HepG2 (cell line): ENCODE measurements at regions not wholly inside any gene's neighbourhood (a gene's known extent, or its start where the extent isn't known, plus 50 kb on each side); places are given as distances from the start of the nearest gene placed in this dataset.

Experiments used
- ATAC-seq: fragments of 200-7000 bp; cut with Tn5 transposase; 3 replicates; pipeline ENCODE4 v1.9.1; 2020; ENCODE audit warnings: mild to moderate bottlenecking, moderate library complexity
- BruUV-seq: library from RNA; stranded (reverse); fragments of 400-500 nt; replicated peaks from 2 replicates; lab custom pipeline; 2021; lab: Mats Ljungman, UMichigan
- CTCF ChIA-PET: fragments of 300-600 bp; formaldehyde crosslinking; extraction: SDS; loops from one replicate; lab custom pipeline; 2021; ENCODE audit warnings: low total read pairs, inconsistent platforms, low intra/inter-chr PET ratio; lab: Yijun Ruan, JAX
- POLR2A ChIA-PET: fragments of 350-600 bp; sonication (Branson Sonifier 250); formaldehyde crosslinking; loops from one replicate; lab custom pipeline; 2020; ENCODE audit warnings: antibody characterized with exemption, inconsistent platforms; lab: Yijun Ruan, JAX
- DNase-seq: peaks from one replicate; pipeline ENCODE4 v3.0.0-alpha.2; 2015; ENCODE audit warnings: low spot score
- FAIRE-seq: peaks from 3 replicates; lab custom pipeline; 2011; peaks lifted over from hg19 to GRCh38; lab: Jason Lieb, UNC
- H2AFZ ChIP-seq: one replicate; pipeline ENCODE4 v1.6.1; 2011; ENCODE audit warnings: low read length, inconsistent platforms
- H3K27ac ChIP-seq: fragments of 300-600 bp; 3 replicates; pipeline ENCODE4 v1.8.0; 2011; ENCODE audit warnings: mixed run types, mild to moderate bottlenecking, mixed read lengths, low read length, inconsistent platforms; ENCODE audit not compliant: insufficient read depth; ENCODE audit errors: extremely low read length
- H3K27me3 ChIP-seq, 2 experiments: fragments of 200-600 bp in 1 of 2; 2 replicates in 1 of 2; 3 replicates in 1 of 2; pipeline versions ENCODE4 v1.6.0 to v1.8.0; 2011; ENCODE audit warnings: low read length in 2 of 2, mild to moderate bottlenecking in 2 of 2, moderate library complexity in 2 of 2, inconsistent platforms in 1 of 2; ENCODE audit not compliant: insufficient read depth in 2 of 2, control insufficient read depth in 1 of 2
- H3K36me3 ChIP-seq, 2 experiments: fragments of 200-600 bp in 1 of 2; replicated peaks in 1 of 2; 2 replicates in 1 of 2; 3 replicates in 1 of 2; pipeline versions ENCODE4 v1.5.1 to v1.8.0; 2011; ENCODE audit warnings: low read length in 2 of 2, inconsistent platforms in 1 of 2; ENCODE audit not compliant: insufficient read depth in 2 of 2, control insufficient read depth in 1 of 2
- H3K4me1 ChIP-seq: 2 replicates; pipeline ENCODE4 v1.5.1; 2012; ENCODE audit warnings: low read length, inconsistent platforms; ENCODE audit not compliant: insufficient read depth
- H3K4me2 ChIP-seq: 2 replicates; pipeline ENCODE4 v1.6.0; 2011; ENCODE audit warnings: low read depth, low read length, inconsistent platforms
- H3K4me3 ChIP-seq, 3 experiments: fragments of 200-600 bp in 1 of 3; sonication (generic), shearing (Covaris generic) in 1 of 3; replicated peaks in 1 of 3; 2 replicates each; pipeline ENCODE4 v1.5.1; 2011 to 2016; ENCODE audit warnings: low read length in 3 of 3, inconsistent platforms in 2 of 3, low read depth in 2 of 3, mild to moderate bottlenecking in 2 of 3, control low read depth in 1 of 3, mixed read lengths in 1 of 3; ENCODE audit not compliant: insufficient read depth in 1 of 3
- H3K79me2 ChIP-seq: one replicate; pipeline ENCODE4 v1.6.1; 2011; ENCODE audit warnings: low read length, inconsistent platforms; ENCODE audit not compliant: insufficient read depth
- H3K9ac ChIP-seq: 2 replicates; pipeline ENCODE4 v1.6.0; 2011; ENCODE audit warnings: mild to moderate bottlenecking, low read depth, low read length, inconsistent platforms; ENCODE audit not compliant: insufficient read depth
- H3K9me3 ChIP-seq: 2 replicates; pipeline ENCODE4 v1.5.1; 2012; ENCODE audit warnings: mild to moderate bottlenecking, low read length
- H4K20me1 ChIP-seq: 2 replicates; pipeline ENCODE4 v1.6.0; 2011; ENCODE audit warnings: inconsistent platforms, mild to moderate bottlenecking, low read length, moderate library complexity; ENCODE audit not compliant: insufficient read depth
- ARID5B ChIP-seq: IDR thresholded peaks from 2 replicates; pipeline ENCODE4 v1.4.0; 2020; ENCODE audit warnings: mild to moderate bottlenecking, missing genetic modification reagents
- CBX5 ChIP-seq: sonication (generic); formaldehyde crosslinking; IDR thresholded peaks from 2 replicates; pipeline ENCODE4 v1.4.0; 2020; ENCODE audit warnings: missing genetic modification reagents, borderline replicate concordance
- IKZF1 ChIP-seq: fragments of 450-650 bp; IDR thresholded peaks from 2 replicates; pipeline ENCODE4 v1.7.1; 2016
- NCOA5 ChIP-seq: sonication (generic); formaldehyde crosslinking; IDR thresholded peaks from 2 replicates; pipeline ENCODE4 v1.4.0; 2020; ENCODE audit warnings: missing genetic modification reagents
- RXRA ChIP-seq: sonication (generic); formaldehyde crosslinking; IDR thresholded peaks from 2 replicates; pipeline ENCODE4 v1.5.1; 2020; ENCODE audit warnings: missing genetic modification reagents
- ZMYM3 ChIP-seq: sonication (generic); formaldehyde crosslinking; IDR thresholded peaks from 2 replicates; pipeline ENCODE4 v1.5.1; 2020; ENCODE audit warnings: mild to moderate bottlenecking, missing genetic modification reagents
- ZNF331 ChIP-seq: sonication (generic); formaldehyde crosslinking; IDR thresholded peaks from 2 replicates; pipeline ENCODE4 v1.4.0; 2020; ENCODE audit warnings: missing genetic modification reagents
- ZSCAN30 ChIP-seq: sonication (generic); formaldehyde crosslinking; IDR thresholded peaks from 2 replicates; pipeline ENCODE4 v1.5.0; 2020; ENCODE audit warnings: mild to moderate bottlenecking, missing genetic modification reagents
- WGBS: methylation state at CpG from one replicate; pipeline ENCODE4 v1.1.6; 2017; ENCODE audit warnings: low lambda C conversion rate; 5-methylcytosine and 5-hydroxymethylcytosine counted together
- in situ Hi-C: cut with HindIII; loops from 2 replicates; pipeline ENCODE4 v1.10.0; 2017; ENCODE audit warnings: low pct_unique_long_range_greater_than_20kb; ENCODE audit not compliant: extremely low pct_ligation_motif_present
- intact Hi-C: fragments of 100-400 bp; cut with micrococcal nuclease; formaldehyde crosslinking; loops from one replicate; pipeline ENCODE4 v1.10.0; 2022; ENCODE audit not compliant: unreplicated experiment

GRCh38 chr13:109874484-109875454 lies 88.4 kb upstream of the IRS2 start:
- no peak for DNase-seq
- no peaks in the 10 kb centered on the region for H4K20me1 ChIP-seq
- no peak overlapping the region for H3K27ac ChIP-seq
- no peak for FAIRE-seq
- no peaks in the 10 kb centered on the region for H3K79me2 ChIP-seq
- H3K4me3 ChIP-seq: no peak overlapping the region
- CTCF ChIA-PET: no interaction called here
- no TSS peak for BruUV-seq
- 2% methylated on average over 6 of the region's 6 CpGs for WGBS
- H3K27me3 ChIP-seq: no peaks in the 10 kb centered on the region
- H3K9ac ChIP-seq: no peak overlapping the region
- TF ChIP-seq ZSCAN30 (CRISPR knock-in tag) (no peak), IKZF1 (no peak), RXRA (no peak), ARID5B (CRISPR knock-in tag) (no peak), ZMYM3 (no peak), ZNF331 (CRISPR knock-in tag) (no peak), CBX5 (CRISPR knock-in tag) (no peak), NCOA5 (CRISPR knock-in tag) (no peak)
- TF ChIP-seq, all 625 proteins: peak for 0
- H3K4me1 ChIP-seq: no peaks in the 10 kb centered on the region
- no peak overlapping the region for H2AFZ ChIP-seq
- in situ Hi-C loops (no loop called here), intact Hi-C loops (no loop called here)
- no peak overlapping the region for H3K4me2 ChIP-seq
- POLR2A ChIA-PET: no interaction called here
- no peaks in the 10 kb centered on the region for H3K9me3 ChIP-seq
- no peaks in the 10 kb centered on the region for H3K36me3 ChIP-seq
- ATAC-seq: no peak
